CD14-positive monocyte (primary cell): ENCODE measurements at regions not wholly inside any gene's neighbourhood (a gene's known extent, or its start where the extent isn't known, plus 50 kb on each side); places are given as distances from the start of the nearest gene placed in this dataset.
"Not testable (repeated sequence)": the region's sequence is repeated elsewhere in the genome, so short reads cannot be mapped to it uniquely, and the experiment has no call there.

Experiments
- DNase-seq, 3 donors: peaks; one replicate each; pipeline ENCODE4 v3.0.0-alpha.2; 2011 to 2022
- H2AFZ ChIP-seq: 2 replicates; pipeline ENCODE4 v1.6.0; 2012; ENCODE audit warnings: mild to moderate bottlenecking, low read depth, low read length, inconsistent platforms; ENCODE audit not compliant: insufficient read depth, poor library complexity, severe bottlenecking
- H3K27ac ChIP-seq, 2 donors: 1 replicate in 1 of 2; 2 replicates in 1 of 2; pipeline ENCODE4 v1.5.1; 2012 to 2013; ENCODE audit warnings: low read length in 2 of 2, control low read depth in 1 of 2, inconsistent platforms in 1 of 2, low read depth in 1 of 2, mild to moderate bottlenecking in 1 of 2
- H3K27me3 ChIP-seq, 2 donors: one replicate each; pipeline versions ENCODE4 v1.6.0 to v1.6.1; 2011 to 2013; ENCODE audit warnings: low read length in 2 of 2; ENCODE audit not compliant: control insufficient read depth in 2 of 2, insufficient read depth in 2 of 2
- H3K36me3 ChIP-seq, 2 donors: replicated peaks in 1 of 2; 1 replicate in 1 of 2; 2 replicates in 1 of 2; pipeline versions ENCODE4 v1.5.1 to v1.6.1; 2012 to 2013; ENCODE audit warnings: low read length in 2 of 2, control low read depth in 1 of 2, inconsistent platforms in 1 of 2, mild to moderate bottlenecking in 1 of 2; ENCODE audit not compliant: insufficient read depth in 2 of 2, control insufficient read depth in 1 of 2
- H3K4me1 ChIP-seq, 2 donors: 1 replicate in 1 of 2; 2 replicates in 1 of 2; pipeline versions ENCODE4 v1.5.1 to v1.6.1; 2012 to 2013; ENCODE audit warnings: low read length in 2 of 2, control low read depth in 1 of 2, inconsistent platforms in 1 of 2, mild to moderate bottlenecking in 1 of 2, moderate library complexity in 1 of 2; ENCODE audit not compliant: insufficient read depth in 2 of 2, control insufficient read depth in 1 of 2
- H3K4me2 ChIP-seq: replicated peaks from 2 replicates; pipeline ENCODE3; 2012; ENCODE audit warnings: low read length, moderate library complexity, mild to moderate bottlenecking; ENCODE audit not compliant: poor library complexity, severe bottlenecking; ENCODE audit errors: extremely low read depth
- H3K4me3 ChIP-seq, 3 experiments: fragments of 200-600 bp in 1 of 3; sonication (generic) in 1 of 3; replicated peaks in 1 of 3; 1 replicate in 2 of 3; 2 replicates in 1 of 3; pipeline ENCODE4 v1.5.1; 2011 to 2013; ENCODE audit warnings: low read length in 3 of 3, mild to moderate bottlenecking in 3 of 3, control low read depth in 2 of 3, low read depth in 2 of 3, inconsistent platforms in 1 of 3, moderate library complexity in 1 of 3
- H3K79me2 ChIP-seq: 2 replicates; pipeline ENCODE4 v1.6.0; 2012; ENCODE audit warnings: mild to moderate bottlenecking, control low read depth, inconsistent platforms, low read length, moderate library complexity; ENCODE audit not compliant: insufficient read depth
- H3K9ac ChIP-seq: 2 replicates; pipeline ENCODE4 v1.6.0; 2017; ENCODE audit warnings: low read length, mild to moderate bottlenecking; ENCODE audit not compliant: insufficient read depth, poor library complexity, severe bottlenecking
- H3K9me3 ChIP-seq, 2 donors: replicated peaks in 1 of 2; 1 replicate in 1 of 2; 2 replicates in 1 of 2; pipeline versions ENCODE4 v1.5.1 to v1.6.1; 2012 to 2013; ENCODE audit warnings: low read length in 2 of 2, control low read depth in 1 of 2; ENCODE audit not compliant: control insufficient read depth in 1 of 2, insufficient read depth in 1 of 2
- H4K20me1 ChIP-seq: 2 replicates; pipeline ENCODE4 v1.6.0; 2012; ENCODE audit warnings: mild to moderate bottlenecking, low read length, control low read depth, moderate library complexity; ENCODE audit not compliant: insufficient read depth
- H3K27ac Mint-ChIP-seq, 7 donors: one replicate each; pipeline ENCODE4 v1.8.0; 2020; ENCODE audit warnings: mild to moderate bottlenecking in 7 of 7, mixed read lengths in 7 of 7, moderate library complexity in 6 of 7, inconsistent platforms in 2 of 7
- H3K27me3 Mint-ChIP-seq, 3 donors: one replicate each; pipeline ENCODE4 v1.8.0; 2021 to 2022; ENCODE audit warnings: low read depth in 3 of 3, mild to moderate bottlenecking in 3 of 3, mixed read lengths in 3 of 3, moderate library complexity in 3 of 3, inconsistent platforms in 1 of 3
- H3K36me3 Mint-ChIP-seq, 2 donors: one replicate each; pipeline ENCODE4 v1.8.0; 2020; ENCODE audit warnings: mixed read lengths in 2 of 2, inconsistent platforms in 1 of 2, mild to moderate bottlenecking in 1 of 2
- H3K4me1 Mint-ChIP-seq: one replicate; pipeline ENCODE4 v1.8.0; 2020; ENCODE audit warnings: mild to moderate bottlenecking, mixed read lengths
- H3K4me3 Mint-ChIP-seq, 2 donors: one replicate each; pipeline ENCODE4 v1.8.0; 2020; ENCODE audit warnings: mild to moderate bottlenecking in 2 of 2, mixed read lengths in 2 of 2, moderate library complexity in 1 of 2
- H3K9me3 Mint-ChIP-seq, 7 donors: one replicate each; pipeline ENCODE4 v1.8.0; 2020 to 2022; ENCODE audit warnings: mixed read lengths in 7 of 7, mild to moderate bottlenecking in 6 of 7, moderate library complexity in 6 of 7, inconsistent platforms in 2 of 7
- CTCF ChIP-seq: fragments of 200-600 bp; IDR thresholded peaks from one replicate; pipeline ENCODE4 v1.8.0; 2022; ENCODE audit warnings: antibody characterized with exemption, mild to moderate bottlenecking
- WGBS: methylation state at CpG from one replicate; pipeline ENCODE4 v1.1.5; 2013; ENCODE audit warnings: missing lambda C conversion rate; ENCODE audit not compliant: insufficient coverage; 5-methylcytosine and 5-hydroxymethylcytosine counted together
- intact Hi-C, 2 donors: fragments of 100-400 bp; cut with micrococcal nuclease; formaldehyde crosslinking; loops; one replicate each; pipeline versions ENCODE4 v1.15.0 to v1.15.1; 2023

- H3K27ac Mint-ChIP-seq: no peak overlapping the region
- Histone ChIP-seq H2AFZ (no peak overlapping the region), H3K9me3 (no peaks in the 10 kb centered on the region), H3K4me3 (no peak overlapping the region), H3K79me2 (no peaks in the 10 kb centered on the region), H4K20me1 (no peaks in the 10 kb centered on the region), H3K27me3 (no peaks in the 10 kb centered on the region), H3K4me1 (no peaks in the 10 kb centered on the region), H3K27ac (no peak overlapping the region), H3K4me2 (no peak overlapping the region), H3K9ac (no peak overlapping the region), H3K36me3 (no peaks in the 10 kb centered on the region)
- H3K9me3 Mint-ChIP-seq: peaks cover 0 to 7% (median 3%) of the 10 kb centered on the region in 7 donors
- intact Hi-C loops: no loop called here
- DNase-seq: no peak
- H3K4me1 Mint-ChIP-seq: peaks cover 3% of the 10 kb centered on the region
- peaks cover 0 to 2% (median 0%) of the 10 kb centered on the region in 3 donors for H3K27me3 Mint-ChIP-seq
- H3K36me3 Mint-ChIP-seq: no peaks in the 10 kb centered on the region
- no peak for TF ChIP-seq CTCF
- H3K4me3 Mint-ChIP-seq: no peak overlapping the region
- WGBS: 88% methylated on average over 1 of the region's 2 CpGs
These were observed 117.0 kb downstream of the DCK start for GRCh38 chr4:71110499-71110898.

DNA sequence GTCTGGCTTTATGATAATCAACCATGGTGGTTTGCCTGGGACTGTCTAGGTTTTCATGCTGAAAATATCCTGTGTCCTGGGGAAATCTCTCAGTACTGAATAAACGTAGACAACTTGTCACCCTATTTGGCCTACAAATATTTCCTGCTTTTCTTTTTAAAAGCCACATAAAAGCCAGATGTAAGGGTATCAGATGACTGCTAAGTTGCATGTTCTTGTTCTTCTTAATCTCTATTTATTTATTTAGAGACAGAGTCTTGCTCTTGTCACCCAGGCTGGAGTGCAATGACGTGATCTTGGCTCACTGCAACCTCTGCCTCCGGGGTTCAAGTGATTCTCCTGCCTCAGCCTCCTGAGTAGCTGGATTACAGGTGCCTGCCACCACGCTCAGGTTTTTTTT lies 117.7 kb downstream of the DCK start:
- intact Hi-C loops, H3K4me1 Mint-ChIP-seq, H3K79me2 ChIP-seq, H3K27ac ChIP-seq, H3K27me3 ChIP-seq, H3K4me3 Mint-ChIP-seq, H3K36me3 Mint-ChIP-seq, H3K4me3 ChIP-seq, H2AFZ ChIP-seq, H3K27ac Mint-ChIP-seq, H4K20me1 ChIP-seq, H3K4me1 ChIP-seq, H3K9me3 ChIP-seq, H3K27me3 Mint-ChIP-seq, H3K9ac ChIP-seq, DNase-seq, H3K36me3 ChIP-seq, H3K4me2 ChIP-seq, H3K9me3 Mint-ChIP-seq: not testable (repeated sequence)
- WGBS: no CpG with 5 or more reads among the region's 4 CpGs
